GM10248 (cell line): ENCODE measurements at regions not wholly inside any gene's neighbourhood (a gene's known extent, or its start where the extent isn't known, plus 50 kb on each side); places are given as distances from the start of the nearest gene placed in this dataset.

ENCODE experiments used
- CTCF ChIA-PET: fragments of 300-600 bp; sonication (Branson Sonifier 250); formaldehyde crosslinking; extraction: SDS; loops from one replicate; lab custom pipeline; 2021; ENCODE audit warnings: antibody characterized with exemption; lab: Yijun Ruan, JAX
- POLR2A ChIA-PET: fragments of 350-650 bp; sonication (Branson Sonifier 250); formaldehyde crosslinking; extraction: SDS; loops from one replicate; lab custom pipeline; 2020; ENCODE audit warnings: antibody characterized with exemption; lab: Yijun Ruan, JAX
- DNase-seq: peaks from one replicate; pipeline ENCODE4 v3.0.0; 2012; ENCODE audit errors: extremely low spot score
- TF ChIP-seq, protein P1 (sequence below): IDR thresholded peaks from 2 replicates; pipeline ENCODE4 v1.5.1; 2012; ENCODE audit warnings: mild to moderate bottlenecking, low read depth; ENCODE audit errors: extremely low read depth, missing control alignments, control extremely low read depth

DNA sequence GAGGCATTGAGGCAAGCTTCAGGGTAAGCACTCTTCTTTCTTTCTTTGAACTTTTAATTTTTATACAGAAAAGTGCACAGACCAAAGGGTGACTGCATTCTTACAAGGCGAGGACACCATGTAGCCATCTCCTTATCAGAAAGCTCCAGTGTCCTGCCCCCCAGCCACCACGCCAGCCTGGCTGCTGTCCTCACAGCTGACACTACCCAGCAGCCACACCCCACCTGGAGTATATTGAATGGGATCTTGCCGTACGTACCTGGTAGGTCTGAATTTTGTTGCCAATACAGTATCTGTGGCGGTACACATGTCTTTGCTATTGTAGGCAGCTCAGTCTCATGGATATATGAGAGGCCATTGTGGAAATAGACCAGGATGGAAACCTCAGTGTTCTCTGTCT lies 284.0 kb upstream of the IRX2 start:
- CTCF ChIA-PET = no interaction called here
- no peak for DNase-seq
- POLR2A ChIA-PET = no interaction called here
- TF ChIP-seq, protein P1, sequence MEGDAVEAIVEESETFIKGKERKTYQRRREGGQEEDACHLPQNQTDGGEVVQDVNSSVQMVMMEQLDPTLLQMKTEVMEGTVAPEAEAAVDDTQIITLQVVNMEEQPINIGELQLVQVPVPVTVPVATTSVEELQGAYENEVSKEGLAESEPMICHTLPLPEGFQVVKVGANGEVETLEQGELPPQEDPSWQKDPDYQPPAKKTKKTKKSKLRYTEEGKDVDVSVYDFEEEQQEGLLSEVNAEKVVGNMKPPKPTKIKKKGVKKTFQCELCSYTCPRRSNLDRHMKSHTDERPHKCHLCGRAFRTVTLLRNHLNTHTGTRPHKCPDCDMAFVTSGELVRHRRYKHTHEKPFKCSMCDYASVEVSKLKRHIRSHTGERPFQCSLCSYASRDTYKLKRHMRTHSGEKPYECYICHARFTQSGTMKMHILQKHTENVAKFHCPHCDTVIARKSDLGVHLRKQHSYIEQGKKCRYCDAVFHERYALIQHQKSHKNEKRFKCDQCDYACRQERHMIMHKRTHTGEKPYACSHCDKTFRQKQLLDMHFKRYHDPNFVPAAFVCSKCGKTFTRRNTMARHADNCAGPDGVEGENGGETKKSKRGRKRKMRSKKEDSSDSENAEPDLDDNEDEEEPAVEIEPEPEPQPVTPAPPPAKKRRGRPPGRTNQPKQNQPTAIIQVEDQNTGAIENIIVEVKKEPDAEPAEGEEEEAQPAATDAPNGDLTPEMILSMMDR = no peak

DNA sequence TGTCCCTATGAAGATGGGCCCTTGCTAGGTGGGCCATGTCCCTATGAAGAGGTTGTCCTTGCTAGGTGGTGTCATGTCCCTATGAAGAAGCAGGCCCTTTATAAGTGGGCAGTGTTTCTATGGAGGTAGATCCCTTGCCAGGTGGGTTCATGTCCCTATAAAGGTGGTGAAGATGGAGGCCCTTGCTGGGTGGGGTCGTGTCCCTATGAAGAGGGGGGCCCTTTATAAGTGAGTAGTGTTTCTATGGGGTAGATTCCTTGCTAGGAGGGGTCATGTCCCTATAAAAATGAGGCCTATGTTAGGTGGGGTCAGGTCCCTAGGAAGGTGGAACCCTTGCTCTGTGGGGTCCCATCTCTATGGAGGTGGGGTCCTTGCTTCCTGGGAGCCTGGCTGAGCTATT lies 283.4 kb upstream of the IRX2 start:
- DNase-seq = no peak
- TF ChIP-seq, protein P1 = no peak
- ChIA-PET POLR2A (no interaction called here), CTCF (no interaction called here)

DNA sequence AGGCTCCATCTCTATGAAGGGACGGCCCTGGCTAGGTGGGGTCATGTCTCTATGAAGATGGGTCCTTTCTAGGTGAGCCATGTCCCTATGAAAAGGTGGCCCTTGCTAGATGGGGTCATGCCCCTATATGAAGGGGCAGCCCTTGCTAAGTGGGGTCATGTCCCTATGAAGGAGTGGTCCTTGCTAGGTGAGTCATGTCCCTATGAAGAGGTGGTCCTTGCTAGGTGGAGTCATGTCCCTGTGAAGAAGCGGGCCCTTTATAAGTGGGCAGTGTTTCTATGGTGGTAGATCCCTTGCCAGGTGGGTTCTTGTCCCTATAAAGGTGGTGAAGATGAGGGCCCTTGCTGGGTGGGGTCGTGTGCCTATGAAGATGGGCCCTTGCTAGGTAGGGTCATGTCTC lies 283.0 kb upstream of the IRX2 start:
- ChIA-PET CTCF (no interaction called here), POLR2A (no interaction called here)
- TF ChIP-seq, protein P1 = no peak
- no peak for DNase-seq

DNA sequence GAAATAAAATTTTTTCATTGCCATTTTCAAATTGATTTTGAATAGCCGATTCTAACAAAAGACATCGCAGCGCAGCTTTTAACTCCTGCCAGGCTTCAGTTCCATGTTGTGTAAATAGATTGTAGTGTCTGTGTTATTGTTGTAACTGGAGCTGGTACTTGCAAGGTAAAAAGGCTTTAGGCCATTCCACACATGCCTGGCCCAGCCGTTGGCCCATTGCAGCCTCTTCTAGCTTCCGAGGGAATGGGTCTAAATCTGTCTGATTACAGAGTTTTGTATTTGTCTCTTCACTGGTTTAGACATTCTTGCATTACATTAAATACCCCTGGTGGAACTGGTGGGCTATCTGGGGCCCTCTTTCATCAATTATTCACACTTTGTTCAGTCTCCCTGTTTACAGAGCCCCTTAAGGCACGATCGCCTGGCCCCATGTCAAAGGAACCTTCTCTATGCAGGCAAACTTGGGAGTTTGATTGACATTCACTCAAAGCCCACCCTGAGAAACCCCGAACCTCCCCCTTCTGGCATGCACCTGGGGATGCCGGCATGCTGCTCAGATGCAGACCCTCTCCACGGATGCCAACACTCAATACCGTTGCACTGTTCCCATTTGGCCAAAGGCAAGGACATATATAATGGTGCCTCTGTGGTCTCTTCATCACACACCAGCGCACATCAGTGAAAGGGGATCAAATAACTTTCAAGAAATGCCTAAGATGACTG lies 281.7 kb upstream of the IRX2 start:
- CTCF ChIA-PET = no interaction called here
- POLR2A ChIA-PET = no interaction called here
- no peak for DNase-seq
- TF ChIP-seq, protein P1 = no peak

DNA sequence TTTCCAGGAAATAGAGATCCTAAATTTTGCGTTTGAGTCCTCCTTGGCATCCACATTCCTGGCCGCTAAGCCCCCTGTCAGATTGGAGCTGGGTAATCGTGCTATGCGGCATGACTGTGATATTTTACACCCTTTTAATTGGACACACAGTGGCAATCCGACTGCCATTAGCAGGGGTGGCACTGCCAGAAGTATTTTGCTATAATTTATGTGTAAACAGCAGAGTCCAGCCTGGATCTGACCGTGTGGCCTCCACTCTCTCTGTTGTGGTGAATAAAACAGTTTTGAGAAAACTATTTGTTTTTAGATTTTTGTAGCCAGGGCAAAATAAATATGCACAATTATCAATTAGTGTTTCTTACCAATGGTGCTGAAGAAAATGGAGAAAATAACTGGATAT lies 281.0 kb upstream of the IRX2 start:
- no peak for DNase-seq
- ChIA-PET POLR2A (no interaction called here), CTCF (no interaction called here)
- TF ChIP-seq, protein P1 = no peak

DNA sequence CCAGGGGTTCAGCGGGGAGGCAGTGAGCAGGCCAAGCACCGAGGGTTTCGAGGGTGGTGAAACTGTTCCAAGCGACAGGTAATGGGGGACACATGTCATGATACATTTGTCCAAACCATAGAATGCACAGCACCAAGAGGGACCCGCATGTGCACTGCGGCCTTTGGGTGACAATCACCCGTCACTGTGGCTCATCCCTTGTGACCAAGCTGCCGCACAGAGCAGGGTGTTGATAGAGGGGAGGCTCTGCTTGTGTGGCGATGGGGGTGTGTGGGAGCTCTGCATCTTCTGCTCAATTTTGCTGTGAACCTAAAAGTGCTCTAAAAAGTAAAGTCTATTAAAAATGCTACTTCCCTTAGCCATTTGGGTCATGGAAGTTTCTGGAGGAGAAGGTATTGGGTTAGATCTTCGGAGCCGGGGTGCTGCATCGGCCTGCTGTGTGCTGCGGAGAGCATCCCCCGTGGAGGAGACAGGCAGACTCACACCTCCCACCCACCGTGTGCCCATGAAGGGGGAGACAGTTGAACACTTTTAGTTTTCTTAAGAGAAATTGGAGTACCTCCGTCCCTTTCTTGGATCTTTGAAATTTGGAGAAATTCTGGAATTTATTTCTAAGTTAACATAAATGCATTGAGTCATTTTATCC lies 280.4 kb upstream of the IRX2 start:
- TF ChIP-seq, protein P1 = no peak
- CTCF ChIA-PET = no interaction called here
- POLR2A ChIA-PET = no interaction called here
- DNase-seq = no peak
